PC-3 (cell line): ENCODE measurements at regions not wholly inside any gene's neighbourhood (a gene's known extent, or its start where the extent isn't known, plus 50 kb on each side); places are given as distances from the start of the nearest gene placed in this dataset.

Experiments
- CTCF ChIP-seq: fragments of 300-600 bp; sonication (generic); conservative IDR thresholded peaks from 2 replicates; pipeline ENCODE4 v1.5.1; 2017; ENCODE audit warnings: antibody characterized with exemption, low read depth, mild to moderate bottlenecking, low read length
- EZH2 ChIP-seq: fragments of 300-600 bp; sonication (generic); IDR thresholded peaks from one replicate; pipeline ENCODE4 v1.6.1; 2017; ENCODE audit warnings: antibody characterized with exemption, mild to moderate bottlenecking, low read length; ENCODE audit not compliant: unreplicated experiment

GRCh38 chr9:79800578-79800977 is 228.8 kb downstream of the TLE4 start:
- no peak for TF ChIP-seq CTCF
- TF ChIP-seq EZH2, result no peak
